SK-N-SH (cell line): ENCODE measurements at regions not wholly inside any gene's neighbourhood (a gene's known extent, or its start where the extent isn't known, plus 50 kb on each side); places are given as distances from the start of the nearest gene placed in this dataset.

Experiments
- CTCF ChIA-PET: fragments of 300-600, 350-600 bp; formaldehyde crosslinking; extraction: SDS; loops from one replicate; lab custom pipeline; 2021; lab: Yijun Ruan, JAX
- POLR2A ChIA-PET: fragments of 350-600 bp; sonication (Branson Sonifier 250); formaldehyde crosslinking; extraction: SDS; loops from one replicate; lab custom pipeline; 2020; ENCODE audit warnings: antibody characterized with exemption, inconsistent platforms; lab: Yijun Ruan, JAX
- DNase-seq: peaks from one replicate; pipeline ENCODE4 v3.0.0; 2012
- H2AFZ ChIP-seq: fragments of 200-600 bp; sonication (generic); 2 replicates; pipeline ENCODE4 v1.8.1; 2016; ENCODE audit warnings: antibody characterized with exemption, mild to moderate bottlenecking, low read depth
- H3F3A ChIP-seq: fragments of 200-600 bp; sonication (generic); replicated peaks from 2 replicates; pipeline ENCODE3; 2016; ENCODE audit warnings: antibody characterized with exemption, mild to moderate bottlenecking; ENCODE audit not compliant: insufficient read depth
- H3K27ac ChIP-seq, 2 experiments: fragments of 200-500 bp in 1 of 2; fragments of 200-600 bp in 1 of 2; sonication (Bioruptor generic) in 1 of 2; sonication (generic), shearing (Covaris generic) in 1 of 2; 2 replicates each; pipeline versions ENCODE4 v1.5.1 to v1.6.1; 2014 to 2016; ENCODE audit warnings: low read depth in 2 of 2, inconsistent platforms in 1 of 2, low read length in 1 of 2, mild to moderate bottlenecking in 1 of 2, mixed read lengths in 1 of 2
- H3K27me3 ChIP-seq: fragments of 200-600 bp; sonication (generic), shearing (Covaris generic); 2 replicates; pipeline ENCODE4 v1.6.1; 2016; ENCODE audit warnings: mixed run types; ENCODE audit not compliant: insufficient read depth
- H3K36me3 ChIP-seq, 2 experiments: fragments of 200-500 bp in 1 of 2; fragments of 200-600 bp in 1 of 2; sonication (Bioruptor generic) in 1 of 2; sonication (generic) in 1 of 2; replicated peaks in 1 of 2; 2 replicates each; pipeline versions ENCODE3 to v1.5.1; 2014 to 2016; ENCODE audit warnings: low read length in 1 of 2, mild to moderate bottlenecking in 1 of 2; ENCODE audit not compliant: insufficient read depth in 2 of 2, control insufficient read depth in 1 of 2
- H3K4me1 ChIP-seq, 2 experiments: fragments of 200-500 bp in 1 of 2; fragments of 200-600 bp in 1 of 2; sonication (Bioruptor generic) in 1 of 2; sonication (generic), shearing (Covaris generic) in 1 of 2; 2 replicates each; pipeline versions ENCODE4 v1.5.1 to v1.6.1; 2014 to 2016; ENCODE audit warnings: low read depth in 1 of 2, low read length in 1 of 2, mixed run types in 1 of 2; ENCODE audit not compliant: insufficient read depth in 2 of 2, control insufficient read depth in 1 of 2
- H3K4me2 ChIP-seq: fragments of 200-600 bp; sonication (generic), shearing (Covaris generic); 2 replicates; pipeline ENCODE4 v1.6.1; 2017; ENCODE audit warnings: mixed run types
- H3K4me3 ChIP-seq, 2 experiments: fragments of 200-500 bp in 1 of 2; fragments of 200-600 bp in 1 of 2; sonication (Bioruptor generic) in 1 of 2; sonication (generic), shearing (Covaris generic) in 1 of 2; 2 replicates each; pipeline versions ENCODE4 v1.5.1 to v1.8.1; 2014 to 2016; ENCODE audit warnings: low read depth in 2 of 2, inconsistent platforms in 1 of 2, low read length in 1 of 2, mild to moderate bottlenecking in 1 of 2, mixed read lengths in 1 of 2, moderate library complexity in 1 of 2
- H3K79me2 ChIP-seq: fragments of 200-600 bp; sonication (generic); 2 replicates; pipeline ENCODE4 v1.8.1; 2017; ENCODE audit warnings: mild to moderate bottlenecking; ENCODE audit not compliant: insufficient read depth
- H3K9ac ChIP-seq: fragments of 200-600 bp; sonication (generic); 2 replicates; pipeline ENCODE4 v1.6.1; 2017; ENCODE audit warnings: mixed run types
- H3K9me2 ChIP-seq: fragments of 200-600 bp; sonication (generic); 2 replicates; pipeline ENCODE4 v1.6.1; 2017; ENCODE audit warnings: mixed run types
- H3K9me3 ChIP-seq: fragments of 200-600 bp; sonication (generic); 2 replicates; pipeline ENCODE4 v1.6.1; 2017; ENCODE audit warnings: mixed run types, mild to moderate bottlenecking, moderate library complexity
- H4K20me1 ChIP-seq: fragments of 200-600 bp; sonication (generic); 2 replicates; pipeline ENCODE4 v1.6.1; 2017; ENCODE audit warnings: mild to moderate bottlenecking, mixed run types; ENCODE audit not compliant: insufficient read depth
- CHD2 ChIP-seq: fragments of 150-350 bp; IDR thresholded peaks from 2 replicates; pipeline ENCODE4 v1.6.1; 2018; ENCODE audit warnings: low read length; ENCODE audit not compliant: partially characterized antibody
- EP300 ChIP-seq, 2 experiments: IDR thresholded peaks; 2 replicates each; pipeline versions ENCODE4 v1.4.0 to v1.6.1; 2012; ENCODE audit warnings: borderline replicate concordance in 1 of 2, low read depth in 1 of 2, low read length in 1 of 2
- EZH2phosphoT487 ChIP-seq: fragments of 200-600 bp; sonication (generic); IDR thresholded peaks from 2 replicates; pipeline ENCODE4 v1.6.1; 2017; ENCODE audit warnings: low read depth, mixed run types, mild to moderate bottlenecking, antibody characterized with exemption, moderate library complexity, borderline replicate concordance
- FOSL2 ChIP-seq: IDR thresholded peaks from 2 replicates; pipeline ENCODE4 v1.4.0; 2012; ENCODE audit warnings: low read depth, mild to moderate bottlenecking, moderate library complexity, borderline replicate concordance
- FOXM1 ChIP-seq: IDR thresholded peaks from 2 replicates; pipeline ENCODE4 v1.4.0; 2012; ENCODE audit warnings: low read depth, mild to moderate bottlenecking
- GABPA ChIP-seq: IDR thresholded peaks from 2 replicates; pipeline ENCODE4 v1.4.0; 2012; ENCODE audit warnings: low read depth, mild to moderate bottlenecking
- GATA2 ChIP-seq: sonication (generic); formaldehyde crosslinking; IDR thresholded peaks from 2 replicates; pipeline ENCODE4 v1.5.0; 2020; ENCODE audit warnings: mild to moderate bottlenecking, missing genetic modification reagents
- MEF2A ChIP-seq: IDR thresholded peaks from 2 replicates; pipeline ENCODE4 v1.4.0; 2012; ENCODE audit warnings: low read depth, borderline replicate concordance
- NFIC ChIP-seq: IDR thresholded peaks from 2 replicates; pipeline ENCODE4 v1.4.0; 2012; ENCODE audit warnings: borderline replicate concordance
- NRF1 ChIP-seq: IDR thresholded peaks from 2 replicates; pipeline ENCODE4 v1.6.1; 2012; ENCODE audit warnings: low read depth, mild to moderate bottlenecking, low read length
- POLR2AphosphoS5 ChIP-seq: IDR thresholded peaks from 2 replicates; pipeline ENCODE4 v1.6.1; 2012; ENCODE audit warnings: low read depth, low read length
- RCOR1 ChIP-seq: fragments of 150-350 bp; IDR thresholded peaks from 2 replicates; pipeline ENCODE4 v1.6.1; 2017; ENCODE audit warnings: antibody characterized with exemption, low read length
- SMC3 ChIP-seq: IDR thresholded peaks from 2 replicates; pipeline ENCODE4 v1.6.1; 2012; ENCODE audit warnings: low read depth, low read length, improper control_type of control experiment
- TCF12 ChIP-seq: IDR thresholded peaks from 2 replicates; pipeline ENCODE4 v1.4.0; 2012
- YY1 ChIP-seq: IDR thresholded peaks from 2 replicates; pipeline ENCODE4 v1.4.0; 2012; ENCODE audit warnings: low read depth, mild to moderate bottlenecking
- WGBS: methylation state at CpG from one replicate; pipeline ENCODE4 v1.1.6; 2017; ENCODE audit warnings: low lambda C conversion rate; 5-methylcytosine and 5-hydroxymethylcytosine counted together
- TF ChIP-seq, protein P1 (sequence below): fragments of 150-350 bp; IDR thresholded peaks from 2 replicates; pipeline ENCODE4 v1.6.1; 2017; ENCODE audit warnings: antibody characterized with exemption, low read length, low read depth, borderline replicate concordance
- TF ChIP-seq, protein P2 (sequence below): IDR thresholded peaks from 2 replicates; pipeline ENCODE4 v1.4.0; 2012; ENCODE audit warnings: low read depth
- TF ChIP-seq, protein P3 (sequence below): IDR thresholded peaks from 2 replicates; pipeline ENCODE4; 2012
- TF ChIP-seq, protein P4 (sequence below): IDR thresholded peaks from 2 replicates; pipeline ENCODE4 v1.4.0; 2012; ENCODE audit warnings: low read depth, borderline replicate concordance
- TF ChIP-seq, protein P5 (sequence below): IDR thresholded peaks from 2 replicates; pipeline ENCODE4 v1.4.0; 2012; ENCODE audit warnings: low read depth, borderline replicate concordance

DNA sequence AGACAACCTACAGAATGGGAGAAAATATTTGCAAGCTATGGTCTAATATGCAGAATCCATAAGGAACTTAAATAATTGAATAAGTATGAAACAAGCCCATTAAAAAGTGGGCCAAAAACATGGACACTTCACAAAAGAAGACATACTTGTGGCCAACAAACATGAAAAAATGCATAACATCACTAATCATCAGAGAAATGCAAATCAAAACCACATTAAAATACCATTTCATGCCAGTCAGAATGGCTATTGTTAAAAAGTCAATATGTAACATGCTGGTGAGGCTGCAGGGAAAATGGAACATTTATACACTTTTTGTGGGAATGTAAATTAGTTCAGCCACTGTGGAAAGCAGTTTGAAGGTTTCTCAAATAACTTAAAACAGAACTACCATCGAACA is 945.4 kb upstream of the FLRT2 start:
- TF ChIP-seq, protein P1, sequence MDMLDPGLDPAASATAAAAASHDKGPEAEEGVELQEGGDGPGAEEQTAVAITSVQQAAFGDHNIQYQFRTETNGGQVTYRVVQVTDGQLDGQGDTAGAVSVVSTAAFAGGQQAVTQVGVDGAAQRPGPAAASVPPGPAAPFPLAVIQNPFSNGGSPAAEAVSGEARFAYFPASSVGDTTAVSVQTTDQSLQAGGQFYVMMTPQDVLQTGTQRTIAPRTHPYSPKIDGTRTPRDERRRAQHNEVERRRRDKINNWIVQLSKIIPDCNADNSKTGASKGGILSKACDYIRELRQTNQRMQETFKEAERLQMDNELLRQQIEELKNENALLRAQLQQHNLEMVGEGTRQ, result no peak
- TF ChIP-seq SMC3 (no peak), FOXM1 (no peak), NRF1 (no peak), MEF2A (no peak), FOSL2 (no peak), GABPA (no peak), YY1 (no peak)
- TF ChIP-seq, protein P2, sequence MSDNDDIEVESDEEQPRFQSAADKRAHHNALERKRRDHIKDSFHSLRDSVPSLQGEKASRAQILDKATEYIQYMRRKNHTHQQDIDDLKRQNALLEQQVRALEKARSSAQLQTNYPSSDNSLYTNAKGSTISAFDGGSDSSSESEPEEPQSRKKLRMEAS, result no peak
- H3K4me1 ChIP-seq, result no peaks in the 10 kb centered on the region; a peak in 1 of 4 replicates
- CTCF ChIA-PET, result no interaction called here
- no peaks in the 10 kb centered on the region for H3F3A ChIP-seq
- no peak overlapping the region for H3K27ac ChIP-seq
- H3K4me2 ChIP-seq, result no peak overlapping the region
- H3K9ac ChIP-seq, result no peak overlapping the region
- no peaks in the 10 kb centered on the region for H3K36me3 ChIP-seq
- no peaks in the 10 kb centered on the region for H3K79me2 ChIP-seq
- POLR2A ChIA-PET, result interaction anchor here (0.6 kb wide), 1 partner anchor 50 kb away, joined by 3 read pairs; no protein-coding TSS in a partner anchor
- 0% methylated on average over 1 of the region's 1 CpG for WGBS
- no peak overlapping the region for H2AFZ ChIP-seq
- no peaks in the 10 kb centered on the region for H3K9me3 ChIP-seq
- H3K27me3 ChIP-seq, result no peaks in the 10 kb centered on the region
- no peaks in the 10 kb centered on the region; the same call in 1 of the 2 replicates for H3K9me2 ChIP-seq
- no peak overlapping the region for H3K4me3 ChIP-seq
- no peak for DNase-seq
- H4K20me1 ChIP-seq, result no peaks in the 10 kb centered on the region

DNA sequence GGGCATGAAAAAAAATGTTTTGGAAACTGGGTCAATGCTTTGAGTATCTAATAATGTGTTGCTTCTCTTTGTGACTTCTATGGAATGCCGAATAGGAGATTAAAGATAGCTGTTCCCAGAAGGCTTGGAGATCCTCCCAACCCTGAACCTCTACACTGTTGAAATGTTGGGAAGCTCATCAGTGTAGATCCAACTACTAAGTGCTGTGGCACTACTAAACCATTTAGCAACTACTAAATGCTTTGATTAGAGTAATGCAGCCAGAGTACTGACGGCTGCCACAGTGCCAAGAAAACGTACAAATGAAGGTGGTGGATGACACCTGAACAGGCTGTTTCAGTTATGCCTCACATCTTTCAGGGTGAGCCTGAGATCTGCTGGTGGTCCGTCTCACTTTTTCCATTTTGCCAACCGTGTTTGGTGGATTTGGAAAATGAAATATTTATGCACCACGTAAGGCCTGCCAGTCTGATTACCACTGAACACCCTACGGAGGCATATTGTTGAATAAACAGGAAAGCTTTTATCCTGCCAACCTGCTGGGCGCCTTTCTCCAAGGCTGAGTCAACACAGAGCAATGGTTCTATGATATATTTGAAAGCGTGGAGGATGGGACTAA is 938.0 kb upstream of the FLRT2 start:
- Histone ChIP-seq H3K9me3 (no peaks in the 10 kb centered on the region), H3K79me2 (no peaks in the 10 kb centered on the region), H3K4me2 (no peak overlapping the region), H2AFZ (no peak overlapping the region), H3F3A (no peaks in the 10 kb centered on the region), H3K36me3 (no peaks in the 10 kb centered on the region), H4K20me1 (no peaks in the 10 kb centered on the region), H3K9me2 (no peaks in the 10 kb centered on the region), H3K4me1 (peaks cover 0 to 7% of the 10 kb centered on the region in 2 experiments; a peak in 1 of 4 replicates), H3K9ac (no peak overlapping the region), H3K27me3 (no peaks in the 10 kb centered on the region), H3K4me3 (no peak overlapping the region), H3K27ac (no peak overlapping the region)
- CTCF ChIA-PET, result interaction anchor here (0.7 kb wide), 1 partner anchor 341 kb away, joined by 3 read pairs; no protein-coding TSS in a partner anchor
- WGBS, result 7% methylated on average over 9 of the region's 9 CpGs
- POLR2A ChIA-PET, result no interaction called here
- DNase-seq, result no peak
- TF ChIP-seq RCOR1 (no peak), GABPA (no peak), MEF2A (no peak), GATA2 (CRISPR knock-in tag) (no peak), TCF12 (no peak), EP300 (IDR thresholded peaks at IDR 0.05; ENCODE audit: borderline replicate concordance in 1 of 2, low read depth in 1 of 2, low read length in 1 of 2) (no peak), FOSL2 (no peak), YY1 (no peak), NFIC (no peak), CHD2 (no peak), EZH2phosphoT487 (no peak), POLR2AphosphoS5 (no peak), FOXM1 (no peak)
- TF ChIP-seq, protein P1, result no peak
- TF ChIP-seq, protein P3, sequence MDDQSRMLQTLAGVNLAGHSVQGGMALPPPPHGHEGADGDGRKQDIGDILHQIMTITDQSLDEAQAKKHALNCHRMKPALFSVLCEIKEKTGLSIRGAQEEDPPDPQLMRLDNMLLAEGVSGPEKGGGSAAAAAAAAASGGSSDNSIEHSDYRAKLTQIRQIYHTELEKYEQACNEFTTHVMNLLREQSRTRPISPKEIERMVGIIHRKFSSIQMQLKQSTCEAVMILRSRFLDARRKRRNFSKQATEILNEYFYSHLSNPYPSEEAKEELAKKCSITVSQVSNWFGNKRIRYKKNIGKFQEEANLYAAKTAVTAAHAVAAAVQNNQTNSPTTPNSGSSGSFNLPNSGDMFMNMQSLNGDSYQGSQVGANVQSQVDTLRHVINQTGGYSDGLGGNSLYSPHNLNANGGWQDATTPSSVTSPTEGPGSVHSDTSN, result no peak
- TF ChIP-seq, protein P4, sequence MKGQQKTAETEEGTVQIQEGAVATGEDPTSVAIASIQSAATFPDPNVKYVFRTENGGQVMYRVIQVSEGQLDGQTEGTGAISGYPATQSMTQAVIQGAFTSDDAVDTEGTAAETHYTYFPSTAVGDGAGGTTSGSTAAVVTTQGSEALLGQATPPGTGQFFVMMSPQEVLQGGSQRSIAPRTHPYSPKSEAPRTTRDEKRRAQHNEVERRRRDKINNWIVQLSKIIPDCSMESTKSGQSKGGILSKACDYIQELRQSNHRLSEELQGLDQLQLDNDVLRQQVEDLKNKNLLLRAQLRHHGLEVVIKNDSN, result no peak
- TF ChIP-seq, protein P2, result no peak
- TF ChIP-seq, protein P5, sequence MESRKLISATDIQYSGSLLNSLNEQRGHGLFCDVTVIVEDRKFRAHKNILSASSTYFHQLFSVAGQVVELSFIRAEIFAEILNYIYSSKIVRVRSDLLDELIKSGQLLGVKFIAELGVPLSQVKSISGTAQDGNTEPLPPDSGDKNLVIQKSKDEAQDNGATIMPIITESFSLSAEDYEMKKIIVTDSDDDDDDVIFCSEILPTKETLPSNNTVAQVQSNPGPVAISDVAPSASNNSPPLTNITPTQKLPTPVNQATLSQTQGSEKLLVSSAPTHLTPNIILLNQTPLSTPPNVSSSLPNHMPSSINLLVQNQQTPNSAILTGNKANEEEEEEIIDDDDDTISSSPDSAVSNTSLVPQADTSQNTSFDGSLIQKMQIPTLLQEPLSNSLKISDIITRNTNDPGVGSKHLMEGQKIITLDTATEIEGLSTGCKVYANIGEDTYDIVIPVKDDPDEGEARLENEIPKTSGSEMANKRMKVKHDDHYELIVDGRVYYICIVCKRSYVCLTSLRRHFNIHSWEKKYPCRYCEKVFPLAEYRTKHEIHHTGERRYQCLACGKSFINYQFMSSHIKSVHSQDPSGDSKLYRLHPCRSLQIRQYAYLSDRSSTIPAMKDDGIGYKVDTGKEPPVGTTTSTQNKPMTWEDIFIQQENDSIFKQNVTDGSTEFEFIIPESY, result no peak
